ENCODE measurements at regions not wholly inside any gene's neighbourhood (a gene's known extent, or its start where the extent isn't known, plus 50 kb on each side); places are given as distances from the start of the nearest gene placed in this dataset.
"Not testable (repeated sequence)": the region's sequence is repeated elsewhere in the genome, so short reads cannot be mapped to it uniquely, and the experiment has no call there.

DNA sequence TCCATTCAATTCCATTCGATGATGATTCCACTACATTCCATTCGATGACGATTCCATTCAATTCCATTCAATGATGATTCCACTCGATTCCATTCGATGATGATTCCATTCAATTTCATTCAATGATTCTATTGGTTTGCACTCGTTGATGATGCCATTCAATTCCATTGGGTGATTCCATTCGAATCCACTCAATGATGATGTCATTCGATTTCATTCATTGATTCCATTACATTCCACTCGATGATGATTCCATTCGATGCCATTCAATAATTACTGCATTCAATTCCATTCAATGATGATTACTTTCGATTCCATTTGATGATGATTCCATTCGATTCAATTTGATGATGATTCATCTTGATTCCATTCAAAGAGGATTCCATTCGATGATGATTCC lies 1299.4 kb downstream of the TP53TG3F start:
- no TSS peak for BruUV-seq (replicated peaks)
- Histone ChIP-seq H3K9ac (ENCODE audit: control insufficient read depth, insufficient read depth, low read length) (no peak overlapping the region), H3K9me3 (replicated peaks; ENCODE audit: control insufficient read depth, insufficient read depth, low read length) (no peaks in the 10 kb centered on the region; the same call in 1 of the 3 replicates), H3K4me2 (ENCODE audit: control insufficient read depth, insufficient read depth) (no peak overlapping the region), H3K36me3 (ENCODE audit: control insufficient read depth in 2 of 2, insufficient read depth in 2 of 2, low read length in 1 of 2) (no peaks in the 10 kb centered on the region), H3K27me3 (replicated peaks in 1 of 2; ENCODE audit: control insufficient read depth in 2 of 2, insufficient read depth in 2 of 2, low read length in 1 of 2) (no peaks in the 10 kb centered on the region), H3K4me3 (no peak overlapping the region), H4K20me1 (ENCODE audit: control insufficient read depth, insufficient read depth) (no peaks in the 10 kb centered on the region), H3K79me2 (ENCODE audit: control insufficient read depth, insufficient read depth, low read length) (no peaks in the 10 kb centered on the region), H3K4me1 (ENCODE audit: control insufficient read depth, insufficient read depth, low read length) (no peaks in the 10 kb centered on the region), H2AFZ (ENCODE audit: control insufficient read depth, low read depth, low read length) (no peak overlapping the region), H3K27ac (ENCODE audit: control insufficient read depth, insufficient read depth) (no peak overlapping the region)
- FAIRE-seq (no peak), DNase-seq (ENCODE audit: low read depth, low spot score) (no peak), ATAC-seq (no peak)
- in situ Hi-C loops (cut with MboI) = loop anchor here (25.0 kb wide), 3 partner anchors 503 to 1378 kb away; no protein-coding TSS in a partner anchor
- intact Hi-C loops (cut with micrococcal nuclease; ENCODE audit: unreplicated experiment) = no loop called here
- ChIA-PET POLR2A (no interaction called here), SMC1A (ENCODE audit: uncharacterized antibody, unreplicated experiment) (no interaction called here), RAD21 (ENCODE audit: unreplicated experiment) (no interaction called here), CTCF (no interaction called here)
- 33% methylated on average over 13 of the region's 13 CpGs for WGBS (ENCODE audit: insufficient coverage, insufficient replicate concordance, low lambda C conversion rate, missing lambda C conversion rate)
- TF ChIP-seq BCL11A (IDR thresholded peaks at IDR 0.05; ENCODE audit: low read depth, low read length) = no peak
- TF ChIP-seq RB1 (IDR thresholded peaks at IDR 0.05; ENCODE audit: borderline replicate concordance) = no peak
- TF ChIP-seq PML (IDR thresholded peaks at IDR 0.05; ENCODE audit: low read length) = no peak
- TF ChIP-seq, protein P1, sequence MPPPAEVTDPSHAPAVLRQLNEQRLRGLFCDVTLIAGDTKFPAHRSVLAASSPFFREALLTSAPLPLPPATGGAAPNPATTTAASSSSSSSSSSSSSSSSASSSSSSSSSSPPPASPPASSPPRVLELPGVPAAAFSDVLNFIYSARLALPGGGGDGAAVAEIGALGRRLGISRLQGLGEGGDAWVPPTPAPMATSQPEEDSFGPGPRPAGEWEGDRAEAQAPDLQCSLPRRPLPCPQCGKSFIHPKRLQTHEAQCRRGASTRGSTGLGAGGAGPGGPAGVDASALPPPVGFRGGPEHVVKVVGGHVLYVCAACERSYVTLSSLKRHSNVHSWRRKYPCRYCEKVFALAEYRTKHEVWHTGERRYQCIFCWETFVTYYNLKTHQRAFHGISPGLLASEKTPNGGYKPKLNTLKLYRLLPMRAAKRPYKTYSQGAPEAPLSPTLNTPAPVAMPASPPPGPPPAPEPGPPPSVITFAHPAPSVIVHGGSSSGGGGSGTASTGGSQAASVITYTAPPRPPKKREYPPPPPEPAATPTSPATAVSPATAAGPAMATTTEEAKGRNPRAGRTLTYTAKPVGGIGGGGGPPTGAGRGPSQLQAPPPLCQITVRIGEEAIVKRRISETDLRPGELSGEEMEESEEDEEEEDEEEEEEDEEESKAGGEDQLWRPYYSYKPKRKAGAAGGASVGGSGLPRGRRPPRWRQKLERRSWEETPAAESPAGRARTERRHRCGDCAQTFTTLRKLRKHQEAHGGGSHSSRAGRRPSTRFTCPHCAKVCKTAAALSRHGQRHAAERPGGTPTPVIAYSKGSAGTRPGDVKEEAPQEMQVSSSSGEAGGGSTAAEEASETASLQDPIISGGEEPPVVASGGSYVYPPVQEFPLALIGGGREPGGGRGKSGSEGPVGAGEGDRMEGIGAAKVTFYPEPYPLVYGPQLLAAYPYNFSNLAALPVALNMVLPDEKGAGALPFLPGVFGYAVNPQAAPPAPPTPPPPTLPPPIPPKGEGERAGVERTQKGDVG (CRISPR knock-in tag; IDR thresholded peaks at IDR 0.05) = no peak

DNA sequence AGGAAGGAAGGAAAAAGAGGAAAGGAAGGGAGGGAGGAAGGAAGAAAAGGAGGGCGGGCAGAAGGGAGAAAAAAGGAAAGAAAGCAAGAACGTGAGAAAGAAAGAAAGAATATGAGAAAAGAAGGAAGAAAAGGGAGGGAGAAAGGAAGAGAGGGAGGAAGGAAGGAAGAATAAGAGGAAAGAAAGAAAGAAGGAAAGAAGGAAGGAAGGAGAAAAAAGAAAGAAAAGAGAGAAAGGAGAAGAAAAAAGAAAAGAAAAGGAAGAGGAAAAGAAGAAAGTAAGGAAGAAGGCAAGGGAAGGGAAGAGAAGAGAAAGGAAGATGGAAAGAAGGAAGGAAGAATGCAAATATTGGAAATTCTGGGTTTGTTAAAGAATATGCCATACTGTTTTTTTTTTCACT lies 1332.4 kb downstream of the TP53TG3F start:
- intact Hi-C loops (cut with micrococcal nuclease; ENCODE audit: unreplicated experiment); H4K20me1 ChIP-seq (ENCODE audit: control insufficient read depth, insufficient read depth); CTCF ChIA-PET; ATAC-seq; RAD21 ChIA-PET (ENCODE audit: unreplicated experiment); DNase-seq (ENCODE audit: low read depth, low spot score); H3K4me2 ChIP-seq (ENCODE audit: control insufficient read depth, insufficient read depth); H3K4me1 ChIP-seq (ENCODE audit: control insufficient read depth, insufficient read depth, low read length); H3K27ac ChIP-seq (ENCODE audit: control insufficient read depth, insufficient read depth); H3K9me3 ChIP-seq (replicated peaks; ENCODE audit: control insufficient read depth, insufficient read depth, low read length); H3K79me2 ChIP-seq (ENCODE audit: control insufficient read depth, insufficient read depth, low read length); H3K4me3 ChIP-seq; SMC1A ChIA-PET (ENCODE audit: uncharacterized antibody, unreplicated experiment); H3K9ac ChIP-seq (ENCODE audit: control insufficient read depth, insufficient read depth, low read length); BruUV-seq (replicated peaks); H3K27me3 ChIP-seq (replicated peaks in 1 of 2; ENCODE audit: control insufficient read depth in 2 of 2, insufficient read depth in 2 of 2, low read length in 1 of 2); H2AFZ ChIP-seq (ENCODE audit: control insufficient read depth, low read depth, low read length); FAIRE-seq; in situ Hi-C loops (cut with MboI); POLR2A ChIA-PET; H3K36me3 ChIP-seq (ENCODE audit: control insufficient read depth in 2 of 2, insufficient read depth in 2 of 2, low read length in 1 of 2): not testable (repeated sequence)
- 19% methylated on average over 2 of the region's 2 CpGs for WGBS (ENCODE audit: insufficient coverage, insufficient replicate concordance, low lambda C conversion rate, missing lambda C conversion rate)

Data from GM12878 (cell line).